ENCODE measurements at regions not wholly inside any gene's neighbourhood (a gene's known extent, or its start where the extent isn't known, plus 50 kb on each side); places are given as distances from the start of the nearest gene placed in this dataset.

GRCh38 chr1:59005491-59006288, 221.8 kb upstream of the JUN start:
- no peak for DNase-seq (ENCODE audit: low read depth)
- no peaks in the 10 kb centered on the region for H3K36me3 ChIP-seq (ENCODE audit: control insufficient read depth, insufficient read depth, low read length)
- TF ChIP-seq, protein P1, sequence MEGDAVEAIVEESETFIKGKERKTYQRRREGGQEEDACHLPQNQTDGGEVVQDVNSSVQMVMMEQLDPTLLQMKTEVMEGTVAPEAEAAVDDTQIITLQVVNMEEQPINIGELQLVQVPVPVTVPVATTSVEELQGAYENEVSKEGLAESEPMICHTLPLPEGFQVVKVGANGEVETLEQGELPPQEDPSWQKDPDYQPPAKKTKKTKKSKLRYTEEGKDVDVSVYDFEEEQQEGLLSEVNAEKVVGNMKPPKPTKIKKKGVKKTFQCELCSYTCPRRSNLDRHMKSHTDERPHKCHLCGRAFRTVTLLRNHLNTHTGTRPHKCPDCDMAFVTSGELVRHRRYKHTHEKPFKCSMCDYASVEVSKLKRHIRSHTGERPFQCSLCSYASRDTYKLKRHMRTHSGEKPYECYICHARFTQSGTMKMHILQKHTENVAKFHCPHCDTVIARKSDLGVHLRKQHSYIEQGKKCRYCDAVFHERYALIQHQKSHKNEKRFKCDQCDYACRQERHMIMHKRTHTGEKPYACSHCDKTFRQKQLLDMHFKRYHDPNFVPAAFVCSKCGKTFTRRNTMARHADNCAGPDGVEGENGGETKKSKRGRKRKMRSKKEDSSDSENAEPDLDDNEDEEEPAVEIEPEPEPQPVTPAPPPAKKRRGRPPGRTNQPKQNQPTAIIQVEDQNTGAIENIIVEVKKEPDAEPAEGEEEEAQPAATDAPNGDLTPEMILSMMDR (IDR thresholded peaks at IDR 0.05; ENCODE audit: insufficient read depth, low read length, poor library complexity, severe bottlenecking): no peak
- no peak overlapping the region for H3K4me3 ChIP-seq (ENCODE audit: low read depth, low read length)
- no peaks in the 10 kb centered on the region for H3K27me3 ChIP-seq (ENCODE audit: control insufficient read depth, insufficient read depth, low read length)

DNA sequence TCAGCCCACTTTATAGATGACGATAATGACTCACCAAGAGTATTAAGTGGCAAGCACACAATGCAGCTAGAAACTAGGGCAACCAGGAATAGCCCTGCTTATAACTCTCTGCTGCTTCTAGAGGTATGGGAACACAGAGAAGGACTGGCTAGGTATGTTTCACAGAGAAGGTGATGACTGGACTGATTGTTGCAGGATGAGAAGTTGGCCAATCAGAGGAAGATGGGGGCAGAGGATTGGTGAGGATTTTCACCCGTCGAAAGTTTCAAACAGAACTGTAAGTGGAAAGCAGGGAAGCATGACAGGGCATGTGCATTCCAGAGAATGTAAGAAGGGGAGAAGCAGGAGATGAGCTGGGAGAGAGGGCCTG, 222.4 kb upstream of the JUN start:
- no peaks in the 10 kb centered on the region for H3K36me3 ChIP-seq (ENCODE audit: control insufficient read depth, insufficient read depth, low read length)
- no peak for DNase-seq (ENCODE audit: low read depth)
- TF ChIP-seq, protein P1 (IDR thresholded peaks at IDR 0.05; ENCODE audit: insufficient read depth, low read length, poor library complexity, severe bottlenecking): no peak

DNA sequence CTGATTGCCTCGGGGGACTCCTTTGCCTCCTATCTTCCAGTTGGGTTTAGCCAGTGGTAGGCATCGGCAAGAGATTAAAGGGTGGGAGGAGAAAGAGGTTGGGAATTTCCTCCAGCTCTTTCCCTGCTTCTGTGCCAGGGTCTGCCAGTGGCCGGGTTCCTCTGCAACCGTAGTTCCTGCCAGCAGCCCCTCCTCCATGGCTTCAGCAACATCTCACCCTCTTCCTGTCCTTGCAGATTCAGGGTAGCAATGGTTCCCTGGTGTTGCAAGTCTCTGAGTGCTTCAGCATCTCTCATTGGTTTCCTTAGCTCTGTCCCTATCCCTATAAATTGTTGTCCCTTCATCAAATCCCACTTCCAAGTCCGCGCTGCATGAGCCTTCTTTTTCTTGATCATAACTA, 223.1 kb upstream of the JUN start:
- TF ChIP-seq, protein P1 (IDR thresholded peaks at IDR 0.05; ENCODE audit: insufficient read depth, low read length, poor library complexity, severe bottlenecking): no peak
- Histone ChIP-seq H3K36me3 (ENCODE audit: control insufficient read depth, insufficient read depth, low read length) (no peaks in the 10 kb centered on the region), H3K4me3 (ENCODE audit: low read depth, low read length) (no peak overlapping the region), H3K27me3 (ENCODE audit: control insufficient read depth, insufficient read depth, low read length) (no peaks in the 10 kb centered on the region)
- no peak for DNase-seq (ENCODE audit: low read depth)

More for the DNA sequence above, 222.4 kb upstream of the JUN start:
- Histone ChIP-seq H3K27me3 (ENCODE audit: control insufficient read depth, insufficient read depth, low read length) (no peaks in the 10 kb centered on the region), H3K4me3 (ENCODE audit: low read depth, low read length) (no peak overlapping the region)

DNA sequence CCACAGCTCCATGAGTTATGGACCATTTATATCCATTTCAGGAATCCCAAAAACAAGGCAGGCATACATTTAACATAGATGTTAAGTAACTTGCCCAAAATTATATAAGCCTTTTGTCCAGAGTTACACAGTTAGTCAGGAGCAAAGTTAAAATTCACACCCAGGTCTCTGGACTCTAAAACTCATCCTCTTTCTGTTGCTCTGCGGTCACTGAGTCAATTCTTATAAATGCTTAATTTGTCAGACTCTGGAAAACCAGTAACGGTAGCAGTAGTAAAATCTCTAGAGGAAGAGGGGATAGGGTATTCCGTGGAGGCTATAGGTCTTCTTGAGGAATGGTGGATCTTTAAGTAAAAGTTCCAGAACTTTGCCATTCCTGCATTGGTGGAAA, 223.6 kb upstream of the JUN start:
- Histone ChIP-seq H3K4me3 (ENCODE audit: low read depth, low read length) (no peak overlapping the region), H3K36me3 (ENCODE audit: control insufficient read depth, insufficient read depth, low read length) (no peaks in the 10 kb centered on the region), H3K27me3 (ENCODE audit: control insufficient read depth, insufficient read depth, low read length) (no peaks in the 10 kb centered on the region)
- DNase-seq (ENCODE audit: low read depth): no peak
- TF ChIP-seq, protein P1 (IDR thresholded peaks at IDR 0.05; ENCODE audit: insufficient read depth, low read length, poor library complexity, severe bottlenecking): no peak

- Histone ChIP-seq H3K4me3 (ENCODE audit: low read depth, low read length) (no peak overlapping the region), H3K27me3 (ENCODE audit: control insufficient read depth, insufficient read depth, low read length) (no peaks in the 10 kb centered on the region), H3K36me3 (ENCODE audit: control insufficient read depth, insufficient read depth, low read length) (no peaks in the 10 kb centered on the region)
- TF ChIP-seq, protein P1 (IDR thresholded peaks at IDR 0.05; ENCODE audit: insufficient read depth, low read length, poor library complexity, severe bottlenecking): no peak
- no peak for DNase-seq (ENCODE audit: low read depth)
Observed at GRCh38 chr1:59007820-59008598, 224.2 kb upstream of the JUN start.

All from kidney epithelial cell (primary cell).